ENCODE measurements at regions not wholly inside any gene's neighbourhood (a gene's known extent, or its start where the extent isn't known, plus 50 kb on each side); places are given as distances from the start of the nearest gene placed in this dataset.

GRCh38 chr2:67842375-67842959 lies 220.3 kb downstream of the C1D start:
- no peak for DNase-seq

DNA sequence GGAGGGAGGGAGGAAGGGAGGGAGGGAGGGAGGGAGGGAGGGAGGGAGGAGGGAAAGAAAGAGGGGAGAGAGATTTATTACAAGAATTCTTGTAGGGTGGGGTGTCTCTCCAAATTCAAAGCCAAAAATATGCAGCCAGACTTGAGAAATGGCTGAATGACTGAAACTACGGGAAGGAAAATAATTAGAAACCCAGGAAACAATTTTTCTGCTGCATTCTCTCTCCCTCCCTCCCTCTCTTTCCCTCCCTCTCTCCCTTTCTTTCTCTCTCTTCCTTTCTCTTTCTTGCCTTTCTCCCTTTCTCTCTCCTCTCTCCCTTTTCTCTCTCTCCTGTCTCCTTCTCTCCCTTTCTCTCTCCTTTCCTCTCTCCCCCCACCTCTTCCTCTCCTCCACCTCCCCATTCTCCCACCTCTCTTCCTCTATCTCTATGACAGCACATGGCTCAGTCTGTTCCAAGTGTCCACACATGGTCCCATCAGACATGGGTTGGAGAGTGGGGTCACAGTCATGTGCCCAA lies 218.7 kb downstream of the C1D start:
- no peak for DNase-seq

DNA sequence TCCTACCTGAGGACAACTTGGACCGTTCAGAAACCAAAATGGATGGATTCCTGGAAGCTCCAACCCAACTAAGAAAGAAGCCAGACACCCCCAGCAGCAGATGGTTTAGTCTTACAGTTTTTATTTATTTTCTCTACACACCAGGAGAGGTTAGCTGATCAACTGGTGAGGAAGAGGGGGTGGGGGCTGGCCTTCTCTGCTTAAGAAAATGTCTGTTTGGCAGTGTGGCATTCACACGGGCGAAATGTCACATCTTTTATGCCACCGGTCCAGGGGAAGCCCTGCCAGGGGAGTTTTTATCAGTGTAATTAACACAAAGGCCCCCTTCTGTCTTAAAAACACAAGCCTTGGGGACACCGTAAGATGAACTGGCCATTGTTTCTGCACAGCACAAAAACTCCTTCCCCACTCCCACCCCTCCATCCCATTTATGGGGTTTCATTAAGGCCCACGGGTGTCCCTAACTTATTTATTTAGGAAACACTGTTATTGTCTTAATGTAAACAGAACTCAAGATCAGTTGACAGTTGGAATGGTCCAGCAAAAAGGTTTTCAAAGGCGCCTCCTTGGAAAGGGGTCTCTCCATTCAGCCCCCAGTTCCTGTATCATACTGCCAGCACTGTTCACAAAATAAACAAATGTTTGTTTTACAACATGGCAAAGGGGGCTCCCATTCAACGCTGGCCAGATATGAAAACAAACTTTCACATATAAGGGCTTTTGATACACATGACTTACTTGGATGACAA lies 217.0 kb downstream of the C1D start:
- DNase-seq: peak; percentile 40

- peak; percentile 92 for DNase-seq
Measured at GRCh38 chr2:67846370-67847070, 216.3 kb downstream of the C1D start.

DNA sequence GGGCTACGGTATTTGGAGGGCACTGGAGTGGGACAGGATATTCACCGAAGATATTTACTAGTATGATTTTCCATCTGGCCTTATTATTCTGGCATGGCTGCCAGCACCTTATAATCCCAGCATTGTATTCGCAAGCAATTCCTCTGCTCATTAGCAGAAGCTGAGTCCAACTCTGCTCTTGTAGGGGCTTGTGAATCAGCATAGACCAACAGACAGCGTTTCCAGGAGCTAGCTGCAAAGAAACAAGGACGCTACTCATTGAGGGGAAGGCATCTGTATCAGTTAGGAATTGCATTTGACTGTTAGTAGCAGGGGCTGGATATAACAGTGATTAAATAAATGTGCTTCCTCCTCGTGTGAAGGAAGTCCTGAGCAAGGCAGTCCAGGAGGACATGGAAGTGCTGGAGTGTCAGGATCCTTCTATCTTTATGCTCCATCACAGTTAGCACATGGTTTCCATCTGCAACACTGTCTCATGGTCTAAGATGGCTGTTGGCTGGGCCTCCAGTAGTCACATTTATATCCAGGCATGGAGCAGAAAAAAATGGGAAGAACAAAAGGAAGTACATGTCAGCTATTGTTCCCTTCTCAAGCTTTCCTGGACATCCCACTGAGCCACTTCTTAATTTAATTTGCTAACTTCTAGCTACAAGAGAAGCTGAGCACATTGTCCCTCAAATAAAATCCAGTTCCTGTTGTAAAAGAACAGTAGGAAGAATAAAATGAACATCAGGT lies 214.1 kb downstream of the C1D start:
- no peak for DNase-seq

- DNase-seq: no peak
Measured at GRCh38 chr2:67851016-67851415, 211.8 kb downstream of the C1D start.

GRCh38 chr2:67851956-67852824 lies 210.6 kb downstream of the C1D start:
- no peak for DNase-seq

GRCh38 chr2:67854103-67854743 lies 208.6 kb downstream of the C1D start:
- DNase-seq: peak; percentile 49

- DNase-seq: no peak
Measured at GRCh38 chr2:67854798-67855197, 208.0 kb downstream of the C1D start.

DNA sequence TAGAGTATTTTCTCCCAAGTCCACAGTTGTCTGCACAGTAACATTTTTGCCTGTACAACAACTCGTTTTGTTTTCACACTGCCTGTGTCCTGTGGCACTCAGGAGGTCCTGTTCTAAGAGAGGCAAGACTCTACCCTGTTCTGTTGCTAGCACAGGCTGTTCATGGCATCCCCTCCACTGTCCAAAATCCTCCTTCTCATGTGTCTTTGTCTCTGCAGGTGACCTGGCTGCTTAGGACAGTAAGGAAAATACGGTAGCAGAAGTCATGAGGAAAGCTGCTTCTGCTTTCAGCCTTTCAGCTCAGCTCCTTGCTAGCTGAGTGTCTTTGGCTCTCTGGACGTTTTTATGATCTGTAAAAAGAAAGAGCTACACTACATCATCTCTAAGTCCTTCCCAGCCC lies 205.9 kb downstream of the C1D start:
- no peak for DNase-seq

DNA sequence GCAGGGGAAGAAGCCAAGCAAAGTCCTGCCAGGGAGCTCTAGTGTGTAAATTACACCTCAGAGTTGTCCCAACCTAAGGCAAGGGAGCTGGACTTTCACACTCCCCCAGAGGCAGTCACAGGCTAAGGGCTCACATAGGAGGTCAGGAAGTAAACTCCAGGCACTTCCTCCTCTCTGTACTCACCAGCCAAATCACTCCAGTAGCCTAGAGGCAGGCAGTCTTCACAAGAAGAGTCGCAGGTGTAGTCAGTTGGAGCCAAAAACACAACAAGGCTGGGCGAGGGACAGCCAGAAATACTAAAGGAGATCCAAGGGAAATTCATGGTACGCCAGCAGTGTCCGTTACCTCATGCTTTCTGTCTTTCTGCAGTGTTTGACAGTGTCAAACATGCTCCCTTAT lies 205.0 kb downstream of the C1D start:
- no peak for DNase-seq

DNA sequence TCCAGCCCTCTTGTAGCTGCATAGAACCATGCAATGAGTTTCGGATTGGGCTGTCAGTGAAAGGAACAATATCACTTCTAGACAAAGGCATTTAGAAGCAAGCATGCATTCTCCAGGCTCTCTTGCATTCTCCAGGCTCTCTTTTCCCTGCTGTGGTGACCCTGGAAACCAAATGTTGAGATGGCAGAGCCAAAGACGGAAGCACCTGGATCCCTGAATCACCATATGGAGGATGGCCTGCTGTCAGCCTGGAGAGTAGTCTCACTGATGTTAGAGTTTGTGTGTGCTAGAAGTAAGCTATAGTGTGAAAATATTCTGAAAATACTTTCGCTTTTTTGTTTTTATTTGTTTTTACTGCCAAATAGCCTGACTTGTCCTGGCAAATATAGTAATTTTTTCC lies 203.9 kb downstream of the C1D start:
- DNase-seq: no peak

DNA sequence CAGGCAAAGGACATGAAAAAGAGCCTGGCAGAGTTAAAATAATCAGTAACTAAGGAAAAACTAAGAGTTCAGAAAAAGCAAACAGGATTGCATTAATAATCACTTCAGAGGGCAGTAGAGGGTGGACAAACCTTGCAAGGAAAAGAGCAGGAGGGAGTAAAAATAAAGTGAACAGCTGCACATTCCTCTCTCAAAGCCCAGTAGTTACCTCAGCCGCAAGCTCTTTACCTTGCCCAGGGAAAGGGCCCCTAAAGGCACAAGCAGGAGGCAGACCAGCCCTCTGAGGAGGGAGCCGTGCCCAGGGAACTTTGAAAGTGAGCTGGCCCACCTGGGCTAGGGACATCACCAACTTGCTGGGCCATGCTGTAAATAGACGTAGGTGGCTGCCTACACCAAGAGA lies 196.9 kb downstream of the C1D start:
- DNase-seq: no peak

DNA sequence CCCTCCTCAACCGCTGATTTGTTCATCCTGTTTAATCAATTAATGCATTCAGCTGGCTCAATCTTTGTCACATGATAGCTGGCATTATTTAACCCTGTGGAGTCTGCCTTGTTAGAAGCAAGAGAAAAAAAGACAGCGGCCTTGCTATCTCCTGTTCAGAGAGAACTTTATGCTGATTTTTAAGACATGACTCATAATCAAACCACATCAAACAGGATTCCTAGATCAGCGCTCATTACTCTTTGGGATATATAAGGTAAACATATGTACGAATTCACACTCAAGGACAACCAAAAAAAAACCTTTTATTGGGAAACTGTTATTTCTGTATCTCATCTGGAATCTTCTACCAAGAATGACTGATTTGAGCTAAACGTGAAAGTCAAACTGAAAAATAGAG lies 195.1 kb downstream of the C1D start:
- DNase-seq: no peak

DNA sequence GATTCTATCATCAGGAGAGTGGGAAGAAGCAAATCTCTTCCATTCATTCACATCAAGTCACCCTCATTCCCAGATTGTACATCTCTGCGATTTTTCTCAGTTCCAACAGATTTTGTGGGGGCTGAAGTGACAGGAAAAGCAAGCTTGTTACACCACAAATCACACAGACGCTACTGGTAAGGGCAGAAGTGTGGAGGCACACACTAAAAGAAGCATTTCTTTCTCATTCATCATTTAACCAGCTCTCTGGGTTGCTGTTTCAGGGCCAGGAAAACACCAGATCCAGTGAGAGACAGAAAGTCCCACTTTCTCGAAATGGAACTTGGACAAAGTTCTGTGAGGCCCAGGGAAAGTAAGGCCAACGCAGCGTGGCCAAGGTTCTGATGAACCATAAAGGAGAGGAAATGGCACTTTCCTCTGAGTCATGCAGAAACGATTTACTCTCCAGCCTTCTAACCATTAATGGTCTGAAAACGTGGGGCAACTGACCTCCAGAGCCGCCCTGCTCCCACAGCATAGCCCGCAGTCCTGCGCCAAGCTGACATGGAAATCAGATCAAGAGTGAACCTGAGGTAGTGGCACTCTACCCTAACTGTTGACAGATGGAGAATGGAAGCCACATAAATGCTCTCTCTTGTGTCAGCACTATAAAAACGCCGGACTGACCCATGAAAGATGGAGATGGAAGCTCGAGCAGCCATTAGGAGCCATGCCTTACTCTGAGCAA lies 191.0 kb downstream of the C1D start:
- no peak for DNase-seq

DNA sequence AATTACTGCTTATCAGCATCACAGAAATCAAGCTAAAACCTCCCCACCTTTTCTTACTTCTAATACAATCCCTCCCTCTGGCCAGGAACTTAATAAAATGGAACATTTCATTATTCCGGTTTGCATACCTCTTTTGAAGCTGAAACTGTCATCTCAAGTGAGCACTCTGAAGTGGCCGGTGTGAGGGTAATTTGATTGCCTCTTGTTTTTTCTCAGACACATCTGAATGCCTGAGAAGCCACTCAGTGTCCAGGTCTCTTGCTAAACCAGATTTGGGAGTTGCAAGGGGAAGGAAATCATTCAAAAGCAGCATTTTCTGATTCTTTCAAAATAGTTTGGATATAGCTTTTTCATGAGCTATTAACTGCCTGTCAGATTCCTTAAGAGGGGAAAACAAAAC lies 190.3 kb downstream of the C1D start:
- DNase-seq: no peak

- no peak for DNase-seq
Measured at GRCh38 chr2:67873916-67874315, 188.9 kb downstream of the C1D start.

GRCh38 chr2:67876176-67876575 lies 186.6 kb downstream of the C1D start:
- no peak for DNase-seq

- no peak for DNase-seq
Measured at GRCh38 chr2:67877301-67877700, 185.5 kb downstream of the C1D start.

DNA sequence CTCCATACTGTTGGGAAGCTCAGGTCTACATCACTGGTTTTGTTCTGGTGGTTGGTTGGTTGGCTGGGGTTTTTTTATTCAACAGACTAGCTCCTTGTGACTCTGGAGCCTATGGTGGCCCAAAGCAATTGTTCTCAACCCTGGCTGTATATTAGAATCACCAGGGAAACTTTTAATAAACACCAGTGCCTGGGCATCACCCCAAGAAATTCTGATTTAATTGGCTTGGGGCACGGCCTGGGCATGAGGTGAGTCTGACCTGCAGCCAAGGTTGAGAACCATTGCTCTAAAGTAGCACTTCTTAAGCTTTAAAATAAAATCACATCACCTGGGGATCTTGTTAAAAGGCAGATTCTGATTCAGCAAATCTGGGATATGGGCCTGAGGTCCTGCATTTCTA lies 184.1 kb downstream of the C1D start:
- DNase-seq: no peak
